ENCODE measurements at regions not wholly inside any gene's neighbourhood (a gene's known extent, or its start where the extent isn't known, plus 50 kb on each side); places are given as distances from the start of the nearest gene placed in this dataset.
A peak's percentile ranks its signal among the peaks of the same experiment; 100 is the strongest.

GRCh38 chr13:69601661-69602060 lies 506.0 kb upstream of the ATXN8OS start:
- DNase-seq (ENCODE audit: low spot score in 2 of 2): no peak
- no peaks in the 10 kb centered on the region for H3K27me3 ChIP-seq (ENCODE audit: low read depth)
- H3K36me3 ChIP-seq (replicated peaks): no peaks in the 10 kb centered on the region
- in situ Hi-C loops (cut with MboI; ENCODE audit: low sequenced_read_pairs): no loop called here
- no peak overlapping the region for H3K4me3 ChIP-seq
- H3K9me3 ChIP-seq: no peaks in the 10 kb centered on the region
- no peaks in the 10 kb centered on the region for H3K4me1 ChIP-seq

GRCh38 chr13:69600811-69601210 lies 506.8 kb upstream of the ATXN8OS start:
- H3K9me3 ChIP-seq: no peaks in the 10 kb centered on the region

DNA sequence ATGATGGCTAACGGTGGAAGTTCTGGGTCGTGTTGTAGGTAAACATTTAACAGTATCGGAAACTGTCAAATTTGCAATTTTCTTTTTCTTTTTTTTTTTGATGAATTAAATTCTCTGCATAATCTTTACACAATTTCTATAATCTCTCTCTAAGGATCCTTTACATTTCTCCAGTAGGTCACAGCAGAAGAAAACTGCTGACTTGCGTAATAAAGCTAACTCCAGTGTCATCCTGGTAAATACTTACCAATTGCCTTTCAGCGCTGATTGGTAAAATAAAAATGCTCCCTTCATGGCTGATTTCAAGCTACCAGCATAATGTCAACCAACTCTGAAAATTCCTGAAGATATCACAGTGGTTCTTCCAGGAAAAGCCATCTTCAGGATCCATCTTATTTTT lies 510.5 kb upstream of the ATXN8OS start:
- H3K4me3 ChIP-seq: no peak overlapping the region
- H3K4me1 ChIP-seq: no peaks in the 10 kb centered on the region
- in situ Hi-C loops (cut with MboI; ENCODE audit: low sequenced_read_pairs): no loop called here
- H3K36me3 ChIP-seq (replicated peaks): no peaks in the 10 kb centered on the region
- no peaks in the 10 kb centered on the region for H3K27me3 ChIP-seq (ENCODE audit: low read depth)
- DNase-seq (ENCODE audit: low spot score in 2 of 2): no peak
- no peaks in the 10 kb centered on the region for H3K9me3 ChIP-seq

More at GRCh38 chr13:69600811-69601210, 506.8 kb upstream of the ATXN8OS start:
- in situ Hi-C loops (cut with MboI; ENCODE audit: low sequenced_read_pairs): no loop called here
- Histone ChIP-seq H3K4me3 (no peak overlapping the region), H3K36me3 (replicated peaks) (no peaks in the 10 kb centered on the region), H3K27me3 (ENCODE audit: low read depth) (no peaks in the 10 kb centered on the region), H3K4me1 (no peaks in the 10 kb centered on the region)
- DNase-seq (ENCODE audit: low spot score in 2 of 2): no peak

DNA sequence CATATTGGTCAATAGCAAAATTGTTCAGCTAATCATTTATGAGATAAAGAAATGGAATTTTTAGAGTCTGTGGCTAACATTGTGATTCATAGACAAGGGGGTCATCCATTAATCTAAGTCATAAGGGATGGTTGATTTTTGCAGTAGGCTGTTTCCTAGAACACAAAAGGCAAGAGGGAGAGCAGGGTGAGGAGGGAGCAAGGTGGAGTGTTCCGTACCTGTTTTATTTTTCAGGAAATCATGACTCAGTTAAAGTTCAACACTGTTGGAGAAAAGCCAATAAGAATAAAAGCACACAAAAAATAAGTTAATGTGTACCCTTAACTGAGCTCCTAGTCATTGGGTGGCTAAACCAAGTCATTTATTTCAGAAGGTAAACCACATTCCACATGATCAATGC lies 512.4 kb upstream of the ATXN8OS start:
- H3K4me3 ChIP-seq: no peak overlapping the region
- in situ Hi-C loops (cut with MboI; ENCODE audit: low sequenced_read_pairs): no loop called here
- no peaks in the 10 kb centered on the region for H3K4me1 ChIP-seq
- H3K27me3 ChIP-seq (ENCODE audit: low read depth): no peaks in the 10 kb centered on the region
- no peak for DNase-seq (ENCODE audit: low spot score in 2 of 2)
- H3K9me3 ChIP-seq: no peaks in the 10 kb centered on the region
- no peaks in the 10 kb centered on the region for H3K36me3 ChIP-seq (replicated peaks)

DNA sequence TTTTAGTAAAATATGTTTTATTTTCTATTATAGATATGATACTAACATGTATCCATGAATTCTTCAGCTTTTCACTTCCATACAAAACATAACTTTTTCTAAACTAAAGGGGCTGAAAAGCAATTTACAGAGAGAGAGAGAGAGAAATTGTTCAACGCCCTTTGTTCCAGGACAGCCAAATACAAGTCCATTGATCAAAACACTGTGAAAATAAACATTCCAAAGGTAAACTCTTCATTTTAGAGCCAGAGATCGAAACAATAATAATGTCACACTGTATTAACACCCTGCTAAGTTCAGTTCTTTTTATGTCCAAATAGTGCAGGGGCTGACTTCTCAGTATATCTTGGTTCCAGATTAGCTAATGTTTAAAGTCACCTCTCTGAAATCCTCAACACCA lies 516.2 kb upstream of the ATXN8OS start:
- in situ Hi-C loops (cut with MboI; ENCODE audit: low sequenced_read_pairs): no loop called here
- H3K36me3 ChIP-seq (replicated peaks): no peaks in the 10 kb centered on the region
- H3K27me3 ChIP-seq (ENCODE audit: low read depth): no peaks in the 10 kb centered on the region

GRCh38 chr13:69589531-69590235 lies 517.9 kb upstream of the ATXN8OS start:
- H3K36me3 ChIP-seq (replicated peaks): no peaks in the 10 kb centered on the region
- no peak for DNase-seq (ENCODE audit: low spot score in 2 of 2)
- H3K9me3 ChIP-seq: no peaks in the 10 kb centered on the region
- no peaks in the 10 kb centered on the region for H3K27me3 ChIP-seq (ENCODE audit: low read depth)
- in situ Hi-C loops (cut with MboI; ENCODE audit: low sequenced_read_pairs): no loop called here
- H3K4me3 ChIP-seq: no peak overlapping the region
- no peaks in the 10 kb centered on the region for H3K4me1 ChIP-seq

More for the DNA sequence above, 516.2 kb upstream of the ATXN8OS start:
- Histone ChIP-seq H3K4me1 (no peaks in the 10 kb centered on the region), H3K9me3 (no peaks in the 10 kb centered on the region), H3K4me3 (no peak overlapping the region)
- no peak for DNase-seq (ENCODE audit: low spot score in 2 of 2)

- H3K4me1 ChIP-seq: no peaks in the 10 kb centered on the region
- in situ Hi-C loops (cut with MboI; ENCODE audit: low sequenced_read_pairs): no loop called here
- DNase-seq (ENCODE audit: low spot score in 2 of 2): peak in 1 of 2 experiments; percentile 11
- no peaks in the 10 kb centered on the region for H3K36me3 ChIP-seq (replicated peaks)
- no peaks in the 10 kb centered on the region for H3K9me3 ChIP-seq
- no peaks in the 10 kb centered on the region for H3K27me3 ChIP-seq (ENCODE audit: low read depth)
- no peak overlapping the region for H3K4me3 ChIP-seq
Measured at GRCh38 chr13:69585656-69586055, 522.0 kb upstream of the ATXN8OS start.

GRCh38 chr13:69580255-69580654 lies 527.4 kb upstream of the ATXN8OS start:
- in situ Hi-C loops (cut with MboI; ENCODE audit: low sequenced_read_pairs): no loop called here
- Histone ChIP-seq H3K36me3 (replicated peaks) (no peaks in the 10 kb centered on the region), H3K27me3 (ENCODE audit: low read depth) (no peaks in the 10 kb centered on the region), H3K9me3 (no peaks in the 10 kb centered on the region), H3K4me1 (peaks cover 3% of the 10 kb centered on the region; the same call in 1 of the 2 replicates), H3K4me3 (no peak overlapping the region)
- DNase-seq (ENCODE audit: low spot score in 2 of 2): no peak

DNA sequence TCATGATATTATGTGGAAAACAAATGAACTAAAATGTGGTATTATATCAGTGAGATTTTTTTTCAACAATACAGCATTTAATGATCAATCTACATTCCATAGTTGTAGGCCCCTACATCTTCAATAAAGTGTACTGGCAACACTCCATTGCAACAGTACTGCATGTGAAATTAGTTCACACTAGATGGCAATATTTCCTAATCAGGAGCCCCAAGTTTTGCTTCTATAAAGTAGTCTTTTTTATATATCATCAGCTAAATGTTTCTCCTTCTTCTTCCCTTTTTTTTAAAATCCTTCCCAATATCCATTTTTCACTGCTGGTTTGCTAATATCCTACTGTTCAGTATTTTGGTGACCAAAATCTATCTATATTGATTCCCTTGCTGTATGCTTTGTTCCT lies 528.3 kb upstream of the ATXN8OS start:
- Histone ChIP-seq H3K4me3 (no peak overlapping the region), H3K27me3 (ENCODE audit: low read depth) (no peaks in the 10 kb centered on the region), H3K36me3 (replicated peaks) (no peaks in the 10 kb centered on the region), H3K4me1 (peaks cover 3% of the 10 kb centered on the region; the same call in 1 of the 2 replicates), H3K9me3 (no peaks in the 10 kb centered on the region)
- in situ Hi-C loops (cut with MboI; ENCODE audit: low sequenced_read_pairs): no loop called here
- peak in 1 of 2 experiments; percentile 6 for DNase-seq (ENCODE audit: low spot score in 2 of 2)

GRCh38 chr13:69571606-69572323 lies 535.9 kb upstream of the ATXN8OS start:
- no peaks in the 10 kb centered on the region for H3K27me3 ChIP-seq (ENCODE audit: low read depth)
- DNase-seq (ENCODE audit: low spot score in 2 of 2): no peak
- no peaks in the 10 kb centered on the region for H3K9me3 ChIP-seq

DNA sequence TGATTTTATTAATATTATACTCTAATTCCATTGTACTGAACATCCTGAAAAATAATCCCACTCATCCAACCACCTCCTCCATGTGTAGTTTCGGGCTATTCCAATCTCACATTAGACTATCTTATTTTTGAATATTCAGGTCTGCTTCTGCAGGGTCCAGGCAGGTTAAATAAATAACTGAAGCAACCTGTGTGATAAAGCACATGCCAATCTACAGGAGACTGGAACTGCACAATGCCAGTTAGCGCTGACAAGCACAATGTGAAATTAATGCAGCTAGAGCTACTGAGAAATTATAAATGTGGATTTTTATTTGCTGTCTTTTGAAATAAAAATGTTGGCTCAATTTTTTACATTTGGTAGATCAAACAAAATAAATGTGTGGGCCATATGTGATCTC lies 540.1 kb upstream of the ATXN8OS start:
- DNase-seq (ENCODE audit: low spot score in 2 of 2): no peak
- no peaks in the 10 kb centered on the region for H3K4me1 ChIP-seq
- H3K4me3 ChIP-seq: no peak overlapping the region
- no peaks in the 10 kb centered on the region for H3K27me3 ChIP-seq (ENCODE audit: low read depth)
- H3K36me3 ChIP-seq (replicated peaks): no peaks in the 10 kb centered on the region
- H3K9me3 ChIP-seq: no peaks in the 10 kb centered on the region
- in situ Hi-C loops (cut with MboI; ENCODE audit: low sequenced_read_pairs): no loop called here

More at GRCh38 chr13:69571606-69572323, 535.9 kb upstream of the ATXN8OS start:
- Histone ChIP-seq H3K4me1 (no peaks in the 10 kb centered on the region), H3K36me3 (replicated peaks) (no peaks in the 10 kb centered on the region), H3K4me3 (no peak overlapping the region)
- in situ Hi-C loops (cut with MboI; ENCODE audit: low sequenced_read_pairs): no loop called here

DNA sequence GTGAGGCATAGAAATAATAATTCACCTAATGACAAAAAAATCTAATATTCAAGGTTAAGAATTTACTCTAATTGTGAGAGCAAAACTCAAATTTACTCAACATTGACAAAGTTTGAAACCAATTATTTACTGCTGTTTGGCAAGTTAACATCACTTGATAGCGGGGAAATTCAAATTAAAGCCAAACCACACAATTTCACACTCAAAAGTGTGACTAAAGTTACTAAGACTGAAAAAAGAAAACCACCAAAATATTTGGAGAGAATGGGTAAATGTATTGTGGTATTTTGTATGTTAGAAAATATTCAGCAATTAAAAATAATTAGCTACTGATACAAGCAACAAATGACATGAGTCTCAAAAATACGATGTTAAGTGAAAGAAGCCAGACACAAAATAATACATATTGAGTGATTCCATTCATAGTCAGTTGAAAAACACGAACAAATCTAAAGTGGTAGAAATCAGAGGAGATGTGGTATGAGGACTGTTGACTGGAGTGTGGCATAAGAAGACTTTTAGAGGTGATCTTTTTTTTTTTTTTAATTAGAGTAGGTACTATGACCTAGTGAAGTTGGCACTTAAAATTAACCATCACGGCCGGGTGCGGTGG lies 541.4 kb upstream of the ATXN8OS start:
- DNase-seq (ENCODE audit: low spot score in 2 of 2): no peak
- no peak overlapping the region for H3K4me3 ChIP-seq
- in situ Hi-C loops (cut with MboI; ENCODE audit: low sequenced_read_pairs): no loop called here
- H3K27me3 ChIP-seq (ENCODE audit: low read depth): no peaks in the 10 kb centered on the region
- H3K36me3 ChIP-seq (replicated peaks): no peaks in the 10 kb centered on the region
- no peaks in the 10 kb centered on the region for H3K9me3 ChIP-seq
- no peaks in the 10 kb centered on the region for H3K4me1 ChIP-seq

DNA sequence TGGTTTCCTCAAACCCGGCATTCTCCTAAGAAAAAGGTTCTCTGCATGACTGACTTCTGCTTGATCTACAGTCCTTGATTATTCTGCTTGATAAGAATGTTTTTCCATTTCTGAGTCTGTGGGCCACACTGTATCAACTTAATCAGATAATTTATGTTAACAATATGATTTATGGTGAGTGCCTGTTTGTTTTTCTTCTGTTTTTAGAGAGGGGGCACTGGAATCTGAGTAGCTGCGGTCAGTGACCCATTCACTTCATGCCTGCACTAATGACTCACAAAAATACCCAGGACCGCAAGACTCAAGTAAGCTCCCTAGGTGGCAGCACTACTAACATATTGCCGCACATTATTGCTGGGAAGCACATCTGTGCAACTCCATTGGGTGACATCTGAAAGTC lies 542.3 kb upstream of the ATXN8OS start:
- Histone ChIP-seq H3K4me1 (no peaks in the 10 kb centered on the region), H3K36me3 (replicated peaks) (no peaks in the 10 kb centered on the region), H3K4me3 (no peak overlapping the region), H3K9me3 (no peaks in the 10 kb centered on the region), H3K27me3 (ENCODE audit: low read depth) (no peaks in the 10 kb centered on the region)
- in situ Hi-C loops (cut with MboI; ENCODE audit: low sequenced_read_pairs): no loop called here
- peak; percentile 51 to 57 for DNase-seq (ENCODE audit: low spot score in 2 of 2)

GRCh38 chr13:69556540-69557196 lies 551.0 kb upstream of the ATXN8OS start:
- H3K9me3 ChIP-seq: no peaks in the 10 kb centered on the region
- no peak for DNase-seq (ENCODE audit: low spot score in 2 of 2)
- no peaks in the 10 kb centered on the region for H3K36me3 ChIP-seq (replicated peaks)
- H3K4me3 ChIP-seq: no peak overlapping the region
- in situ Hi-C loops (cut with MboI; ENCODE audit: low sequenced_read_pairs): no loop called here
- no peaks in the 10 kb centered on the region for H3K27me3 ChIP-seq (ENCODE audit: low read depth)
- no peaks in the 10 kb centered on the region for H3K4me1 ChIP-seq

Measured in HAP-1 (cell line).